ENCODE measurements at regions not wholly inside any gene's neighbourhood (a gene's known extent, or its start where the extent isn't known, plus 50 kb on each side); places are given as distances from the start of the nearest gene placed in this dataset.

DNA sequence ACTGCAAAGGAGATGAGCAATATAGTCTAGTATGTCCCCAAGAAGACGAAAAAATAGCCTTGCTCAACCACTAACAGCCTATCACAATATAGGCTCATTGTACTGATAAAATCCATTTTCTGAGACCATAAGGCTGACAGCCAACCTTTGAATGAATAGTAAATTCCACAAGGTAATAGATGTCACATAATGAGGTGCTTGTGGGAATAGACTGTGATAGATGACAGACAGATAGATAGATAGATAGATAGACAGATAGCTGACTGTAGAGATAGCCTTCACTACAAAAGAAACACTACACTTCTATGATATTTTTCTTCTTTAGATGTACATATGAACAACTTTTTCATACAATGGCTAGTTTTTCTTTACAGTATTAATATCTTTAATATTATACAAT lies 760.3 kb upstream of the NRSN1 start:
- no peak for TF ChIP-seq MXI1 (IDR thresholded peaks at IDR 0.05; ENCODE audit: borderline replicate concordance, low read depth, low read length)
- TF ChIP-seq, protein P1, sequence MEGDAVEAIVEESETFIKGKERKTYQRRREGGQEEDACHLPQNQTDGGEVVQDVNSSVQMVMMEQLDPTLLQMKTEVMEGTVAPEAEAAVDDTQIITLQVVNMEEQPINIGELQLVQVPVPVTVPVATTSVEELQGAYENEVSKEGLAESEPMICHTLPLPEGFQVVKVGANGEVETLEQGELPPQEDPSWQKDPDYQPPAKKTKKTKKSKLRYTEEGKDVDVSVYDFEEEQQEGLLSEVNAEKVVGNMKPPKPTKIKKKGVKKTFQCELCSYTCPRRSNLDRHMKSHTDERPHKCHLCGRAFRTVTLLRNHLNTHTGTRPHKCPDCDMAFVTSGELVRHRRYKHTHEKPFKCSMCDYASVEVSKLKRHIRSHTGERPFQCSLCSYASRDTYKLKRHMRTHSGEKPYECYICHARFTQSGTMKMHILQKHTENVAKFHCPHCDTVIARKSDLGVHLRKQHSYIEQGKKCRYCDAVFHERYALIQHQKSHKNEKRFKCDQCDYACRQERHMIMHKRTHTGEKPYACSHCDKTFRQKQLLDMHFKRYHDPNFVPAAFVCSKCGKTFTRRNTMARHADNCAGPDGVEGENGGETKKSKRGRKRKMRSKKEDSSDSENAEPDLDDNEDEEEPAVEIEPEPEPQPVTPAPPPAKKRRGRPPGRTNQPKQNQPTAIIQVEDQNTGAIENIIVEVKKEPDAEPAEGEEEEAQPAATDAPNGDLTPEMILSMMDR (conservative IDR thresholded peaks at IDR 0.05; ENCODE audit: low read depth, low read length): no peak
- TF ChIP-seq, protein P2, sequence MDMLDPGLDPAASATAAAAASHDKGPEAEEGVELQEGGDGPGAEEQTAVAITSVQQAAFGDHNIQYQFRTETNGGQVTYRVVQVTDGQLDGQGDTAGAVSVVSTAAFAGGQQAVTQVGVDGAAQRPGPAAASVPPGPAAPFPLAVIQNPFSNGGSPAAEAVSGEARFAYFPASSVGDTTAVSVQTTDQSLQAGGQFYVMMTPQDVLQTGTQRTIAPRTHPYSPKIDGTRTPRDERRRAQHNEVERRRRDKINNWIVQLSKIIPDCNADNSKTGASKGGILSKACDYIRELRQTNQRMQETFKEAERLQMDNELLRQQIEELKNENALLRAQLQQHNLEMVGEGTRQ (IDR thresholded peaks at IDR 0.05; ENCODE audit: low read depth, low read length): no peak
- no peak for TF ChIP-seq POLR2A (IDR thresholded peaks at IDR 0.05; ENCODE audit: low read depth, low read length)
- no peak for TF ChIP-seq RCOR1 (IDR thresholded peaks at IDR 0.05; ENCODE audit: insufficient replicate concordance, low read length)
- no peak for TF ChIP-seq BHLHE40 (IDR thresholded peaks at IDR 0.05; ENCODE audit: low read depth, low read length)
- no peak for TF ChIP-seq MAZ (IDR thresholded peaks at IDR 0.05; ENCODE audit: borderline replicate concordance, low read depth, low read length)
- no peak for TF ChIP-seq SMC3 (IDR thresholded peaks at IDR 0.05; ENCODE audit: low read depth, low read length)
- no peak for TF ChIP-seq RFX5 (IDR thresholded peaks at IDR 0.05; ENCODE audit: low read depth, low read length)
- no peak for TF ChIP-seq MAFK (IDR thresholded peaks at IDR 0.05; ENCODE audit: low read depth, low read length)
- no peak for TF ChIP-seq CEBPB (IDR thresholded peaks at IDR 0.05; ENCODE audit: low read depth, low read length)
- no peak for TF ChIP-seq FOS (IDR thresholded peaks at IDR 0.05; ENCODE audit: low read depth, low read length)
- TF ChIP-seq ELK1 (IDR thresholded peaks at IDR 0.05; ENCODE audit: borderline replicate concordance, low read depth, low read length): no peak
- TF ChIP-seq CHD1 (IDR thresholded peaks at IDR 0.05; ENCODE audit: low read depth, low read length): no peak
